ENCODE measurements at regions not wholly inside any gene's neighbourhood (a gene's known extent, or its start where the extent isn't known, plus 50 kb on each side); places are given as distances from the start of the nearest gene placed in this dataset.
"Not testable (repeated sequence)": the region's sequence is repeated elsewhere in the genome, so short reads cannot be mapped to it uniquely, and the experiment has no call there.

- no peak for DNase-seq
Observed at GRCh38 chr10:120112809-120113208, 220.3 kb downstream of the SEC23IP start.

DNA sequence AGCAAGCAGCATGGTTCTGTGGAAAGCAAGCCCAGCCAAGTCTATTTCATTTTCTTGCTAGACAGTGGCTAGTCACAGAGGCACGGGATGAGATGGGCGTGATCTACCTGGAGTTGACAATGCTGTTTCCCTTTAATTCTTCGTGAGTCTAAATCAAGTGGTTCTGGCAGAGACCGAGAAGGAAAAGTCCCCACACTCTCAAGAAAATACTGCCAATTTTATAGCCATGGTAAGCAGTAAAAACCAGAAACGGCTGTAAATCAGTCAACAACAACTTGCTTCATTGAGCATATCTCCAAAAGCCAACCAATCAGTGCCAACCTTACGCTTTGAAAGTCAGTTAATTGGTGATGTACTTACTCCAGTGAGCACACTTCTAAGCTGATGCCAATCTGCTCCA lies 223.4 kb downstream of the SEC23IP start:
- DNase-seq, result no peak

GRCh38 chr10:120121768-120122167 lies 229.2 kb downstream of the SEC23IP start:
- DNase-seq, result no peak

- DNase-seq, result no peak
Observed at GRCh38 chr10:120131183-120131582, 238.7 kb downstream of the SEC23IP start.

DNA sequence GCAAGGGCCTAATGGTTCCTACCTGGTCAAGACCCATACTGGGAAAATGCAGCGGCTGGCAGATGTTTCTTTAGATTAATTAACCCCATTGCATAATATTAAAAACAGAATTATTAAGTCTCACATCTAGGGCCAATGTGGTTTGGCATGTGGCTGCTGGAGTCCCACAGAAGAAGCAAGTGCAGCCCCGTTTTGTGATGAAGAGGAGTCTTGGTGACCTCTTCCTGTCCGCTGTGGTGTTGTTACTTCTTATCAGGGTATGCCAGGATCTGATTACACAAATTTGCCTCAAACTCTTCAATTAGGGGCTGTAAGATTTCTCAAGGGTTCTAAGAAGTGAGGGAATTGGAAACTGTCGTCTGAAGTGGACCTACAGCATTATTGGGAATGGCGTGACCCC lies 240.3 kb downstream of the SEC23IP start:
- DNase-seq, result no peak

DNA sequence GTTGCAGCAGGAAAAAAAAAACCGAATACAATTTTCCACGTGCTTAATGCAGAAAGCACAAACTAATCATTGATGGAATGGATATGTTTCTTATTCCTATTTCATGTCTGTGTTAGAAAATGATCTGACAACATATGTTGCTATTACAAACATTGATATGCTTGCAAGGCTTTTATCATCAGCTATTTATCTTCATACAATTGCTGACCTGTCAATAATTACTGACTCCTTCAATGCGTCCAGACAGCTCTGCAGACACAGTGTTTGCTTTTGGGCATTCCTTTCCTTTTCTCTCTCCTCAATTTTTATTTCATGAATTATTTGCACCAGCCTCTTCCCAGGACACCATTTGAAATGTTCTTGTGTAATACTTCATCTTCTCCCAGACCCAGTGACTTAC lies 246.2 kb downstream of the SEC23IP start:
- no peak for DNase-seq

DNA sequence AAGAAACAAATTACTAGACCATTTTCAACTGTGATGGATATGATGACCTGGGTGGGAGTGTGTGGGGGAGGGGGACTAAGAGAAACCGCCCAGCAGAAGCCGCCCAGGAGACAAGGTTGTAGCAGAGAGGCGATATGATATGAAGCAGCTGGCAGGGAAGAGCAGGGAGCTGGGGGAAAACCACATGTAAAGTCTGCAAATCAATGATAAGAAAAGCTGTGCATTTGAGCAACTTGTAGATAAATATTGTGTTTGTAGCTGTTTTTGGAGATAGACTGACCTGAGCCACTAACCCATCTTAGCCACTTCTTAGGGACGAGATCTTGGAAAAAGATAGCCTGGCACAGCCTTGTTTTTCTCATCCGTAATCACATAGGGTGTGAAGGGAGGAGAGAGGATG lies 252.6 kb downstream of the SEC23IP start:
- no peak for DNase-seq

DNA sequence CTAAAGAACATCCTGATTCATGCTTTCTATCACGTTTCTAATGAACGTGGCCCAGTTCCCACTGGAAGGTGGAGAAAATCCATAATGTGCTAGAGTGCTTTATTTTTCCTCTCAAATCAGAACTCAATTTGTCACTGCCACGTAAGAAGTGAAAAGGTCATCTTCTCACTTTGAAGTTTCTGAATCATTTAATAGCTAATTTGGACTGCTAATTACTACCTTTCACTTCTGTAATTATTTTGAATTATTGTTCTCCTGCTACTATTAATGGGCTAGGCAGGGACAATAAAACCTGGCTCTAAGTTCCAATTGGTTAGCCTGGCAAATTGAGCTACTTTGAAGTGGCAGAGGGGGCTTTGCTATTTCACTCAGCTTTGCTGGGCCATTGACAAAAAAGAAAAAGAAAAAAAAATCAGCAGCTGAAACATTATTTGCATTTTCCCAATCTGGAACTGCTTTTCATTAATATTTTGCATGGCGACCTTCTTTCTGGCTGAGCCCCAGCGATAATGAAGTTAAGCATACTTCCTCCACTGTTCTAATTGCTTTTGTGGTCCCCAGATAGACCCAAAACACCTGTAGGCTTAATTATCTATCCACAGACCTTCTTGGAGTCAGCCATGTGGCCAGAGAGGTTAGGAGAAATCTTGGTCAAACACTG lies 264.2 kb downstream of the SEC23IP start:
- no peak for DNase-seq

DNA sequence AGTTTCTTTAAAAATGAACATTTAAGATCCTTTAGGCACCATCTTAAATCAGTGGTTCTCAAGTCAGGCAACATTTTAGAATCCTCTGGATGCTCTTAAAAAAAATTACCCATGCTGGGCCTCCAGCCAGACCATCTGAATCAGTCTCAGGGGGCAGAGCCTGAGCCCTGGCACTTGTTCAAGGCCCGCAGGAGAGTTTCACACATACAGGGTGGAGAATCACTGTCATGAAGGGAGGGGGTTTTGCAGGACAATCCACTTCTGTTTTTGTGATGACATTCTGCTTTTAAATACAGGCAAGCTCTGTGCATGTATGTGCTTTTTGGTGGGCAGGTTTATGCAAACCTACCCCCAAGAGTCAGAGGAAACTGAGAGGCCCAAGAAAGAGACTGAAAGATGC lies 268.6 kb downstream of the SEC23IP start:
- no peak for DNase-seq

- DNase-seq, result no peak
Observed at GRCh38 chr10:120162471-120162870, 269.9 kb downstream of the SEC23IP start.

- DNase-seq, result no peak
Observed at GRCh38 chr10:120172356-120172755, 279.8 kb downstream of the SEC23IP start.

GRCh38 chr10:120174491-120174890 lies 282.0 kb downstream of the SEC23IP start:
- no peak for DNase-seq

- no peak for DNase-seq
Observed at GRCh38 chr10:120177330-120177729, 279.7 kb upstream of the PLPP4 start.

- no peak for DNase-seq
Observed at GRCh38 chr10:120180160-120180559, 276.9 kb upstream of the PLPP4 start.

- DNase-seq, result no peak
Observed at GRCh38 chr10:120181154-120181553, 275.9 kb upstream of the PLPP4 start.

GRCh38 chr10:120182431-120182830 lies 274.6 kb upstream of the PLPP4 start:
- DNase-seq, result no peak

DNA sequence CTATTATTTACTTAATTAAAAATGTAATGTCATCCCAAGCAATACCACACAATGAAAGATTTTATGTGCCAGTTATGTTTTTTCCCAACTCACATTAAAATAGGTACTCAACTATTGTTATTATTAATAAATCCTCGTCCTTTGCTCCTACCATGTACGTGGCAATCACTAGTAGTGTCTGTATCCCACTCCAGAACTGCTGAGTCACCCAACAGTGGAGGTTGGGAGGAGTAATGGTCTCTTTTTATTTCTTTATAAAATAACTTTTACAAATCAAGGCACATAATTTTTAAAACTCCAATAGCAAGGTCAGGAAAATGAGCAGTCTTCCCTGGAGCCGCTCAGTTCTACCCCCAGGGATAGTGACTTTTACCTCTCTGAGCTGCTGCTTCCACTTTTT lies 273.5 kb upstream of the PLPP4 start:
- no peak for DNase-seq

GRCh38 chr10:120184547-120185337 lies 272.3 kb upstream of the PLPP4 start:
- no peak for DNase-seq

DNA sequence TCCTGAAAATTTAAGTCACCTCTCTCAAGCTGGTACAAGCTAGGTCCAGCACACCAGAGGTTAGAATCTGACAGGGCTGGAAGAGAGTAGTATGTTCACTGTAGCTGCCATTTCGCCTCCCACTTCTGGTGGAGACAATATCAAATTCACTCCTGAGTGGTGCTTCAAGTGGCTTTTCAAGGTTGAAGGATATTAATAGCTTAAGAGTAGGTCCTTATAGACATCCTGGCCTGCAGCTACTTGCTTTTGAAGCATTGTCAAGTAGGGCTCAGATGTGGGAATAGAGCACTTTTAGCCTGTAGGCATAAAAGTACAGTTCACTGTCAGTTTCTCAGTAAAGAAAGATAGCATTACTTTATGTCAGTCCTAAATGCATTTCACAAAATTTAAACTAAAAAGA lies 270.5 kb upstream of the PLPP4 start:
- no peak for DNase-seq

GRCh38 chr10:120187168-120187567 lies 269.9 kb upstream of the PLPP4 start:
- DNase-seq, result not testable (repeated sequence)

DNA sequence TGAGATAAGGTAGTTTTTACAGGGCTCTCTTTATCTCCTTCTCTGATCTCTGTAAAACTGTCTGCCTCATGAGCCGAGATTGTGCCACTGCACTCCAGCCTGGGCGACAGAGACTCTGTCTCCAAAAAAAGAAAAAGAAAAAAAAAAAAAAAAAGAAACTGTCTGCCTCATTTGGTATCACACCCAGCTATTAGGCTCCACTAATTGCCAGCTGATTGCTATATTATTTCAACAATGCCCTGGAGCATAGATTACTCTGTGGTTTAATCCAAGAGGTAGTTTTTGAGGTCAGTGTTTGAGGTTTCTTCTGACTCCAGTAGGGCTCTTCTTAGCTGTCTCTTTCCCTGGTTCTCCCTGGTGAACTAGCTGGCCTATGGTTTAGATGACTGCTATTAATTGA lies 268.1 kb upstream of the PLPP4 start:
- DNase-seq, result no peak

- no peak for DNase-seq
Observed at GRCh38 chr10:120195984-120196712, 260.9 kb upstream of the PLPP4 start.

DNA sequence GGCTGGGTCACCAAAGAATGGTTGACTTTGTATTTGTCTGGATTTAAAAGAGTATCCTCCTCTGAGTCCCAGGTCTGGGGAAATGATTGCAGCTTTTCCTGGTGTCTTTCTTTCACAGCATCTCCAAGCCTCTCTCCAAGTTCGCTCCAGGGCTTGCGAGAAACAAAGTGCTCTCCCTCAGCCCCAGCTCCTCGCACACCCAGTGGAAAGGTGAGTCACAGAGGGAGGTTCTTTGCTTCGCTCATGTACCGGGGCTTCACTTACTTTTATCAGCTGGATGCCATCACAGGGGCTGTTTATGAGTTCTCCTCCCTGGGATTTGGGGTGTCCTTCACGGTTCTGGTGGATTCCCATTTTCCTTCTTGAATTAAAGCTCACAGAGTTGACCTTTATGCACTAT lies 252.2 kb upstream of the PLPP4 start:
- DNase-seq, result no peak

Measured in SHP77 treated with DMSO at 0.1 percent for 48 hours (cell line).